SJCRH30 (cell line): ENCODE measurements at regions not wholly inside any gene's neighbourhood (a gene's known extent, or its start where the extent isn't known, plus 50 kb on each side); places are given as distances from the start of the nearest gene placed in this dataset.

Source experiments
- DNase-seq, 2 experiments: peaks; one replicate each; pipeline ENCODE4 v3.0.0-alpha.2; 2015 to 2020
- H3K27ac ChIP-seq: fragments of 250-450 bp; sonication (Bioruptor Pico); 2 replicates; pipeline ENCODE4 v1.5.1; 2020; ENCODE audit warnings: mild to moderate bottlenecking, moderate library complexity
- H3K27me3 ChIP-seq: fragments of 250-450 bp; sonication (Bioruptor Pico); 2 replicates; pipeline ENCODE4 v1.5.1; 2020; ENCODE audit warnings: mild to moderate bottlenecking, moderate library complexity
- H3K36me3 ChIP-seq: fragments of 250-450 bp; sonication (Bioruptor Pico); 2 replicates; pipeline ENCODE4 v1.5.1; 2020; ENCODE audit warnings: mild to moderate bottlenecking, moderate library complexity
- H3K4me1 ChIP-seq: fragments of 250-450 bp; sonication (Bioruptor Pico); 2 replicates; pipeline ENCODE4 v1.5.1; 2020; ENCODE audit warnings: mild to moderate bottlenecking, moderate library complexity
- H3K4me3 ChIP-seq: fragments of 250-450 bp; sonication (Bioruptor Pico); 2 replicates; pipeline ENCODE4 v1.5.1; 2020; ENCODE audit warnings: mild to moderate bottlenecking, moderate library complexity
- H3K9me3 ChIP-seq: fragments of 250-450 bp; sonication (Bioruptor Pico); replicated peaks from 2 replicates; pipeline ENCODE4 v1.5.1; 2020; ENCODE audit warnings: mild to moderate bottlenecking, moderate library complexity

- DNase-seq = no peak
- Histone ChIP-seq H3K27ac (no peak overlapping the region), H3K27me3 (no peaks in the 10 kb centered on the region), H3K4me1 (no peaks in the 10 kb centered on the region), H3K4me3 (no peak overlapping the region), H3K9me3 (no peaks in the 10 kb centered on the region), H3K36me3 (no peaks in the 10 kb centered on the region)
These were observed 816.3 kb upstream of the HS6ST1 start for GRCh38 chr2:129135017-129135416.

- Histone ChIP-seq H3K9me3 (no peaks in the 10 kb centered on the region), H3K36me3 (no peaks in the 10 kb centered on the region), H3K4me3 (no peak overlapping the region), H3K4me1 (no peaks in the 10 kb centered on the region), H3K27ac (no peak overlapping the region), H3K27me3 (no peaks in the 10 kb centered on the region)
- no peak for DNase-seq
These were observed 820.7 kb upstream of the HS6ST1 start for GRCh38 chr2:129139380-129139779.

- no peaks in the 10 kb centered on the region for H3K4me1 ChIP-seq
- H3K4me3 ChIP-seq = no peak overlapping the region
- H3K36me3 ChIP-seq = no peaks in the 10 kb centered on the region
- no peak overlapping the region for H3K27ac ChIP-seq
- no peaks in the 10 kb centered on the region for H3K9me3 ChIP-seq
- DNase-seq = no peak
- no peaks in the 10 kb centered on the region for H3K27me3 ChIP-seq
These were observed 823.8 kb upstream of the HS6ST1 start for GRCh38 chr2:129142465-129142864.

- Histone ChIP-seq H3K27ac (no peak overlapping the region), H3K4me3 (no peak overlapping the region), H3K9me3 (0 out of 2 replicates have a peak, but pooled peaks cover 2% of the 10 kb centered on the region), H3K4me1 (no peaks in the 10 kb centered on the region), H3K36me3 (no peaks in the 10 kb centered on the region), H3K27me3 (no peaks in the 10 kb centered on the region)
- no peak for DNase-seq
These were observed 825.6 kb upstream of the HS6ST1 start for GRCh38 chr2:129144082-129144791.

- H3K9me3 ChIP-seq = 0 out of 2 replicates have a peak, but pooled peaks cover 2% of the 10 kb centered on the region
- no peak overlapping the region for H3K27ac ChIP-seq
- no peaks in the 10 kb centered on the region for H3K4me1 ChIP-seq
- H3K27me3 ChIP-seq = no peaks in the 10 kb centered on the region; the same call in 1 of the 2 replicates
- no peaks in the 10 kb centered on the region for H3K36me3 ChIP-seq
- no peak for DNase-seq
- no peak overlapping the region for H3K4me3 ChIP-seq
These were observed 827.0 kb upstream of the RAB6C start for GRCh38 chr2:129152514-129152913.

GRCh38 chr2:129160879-129161278 lies 818.6 kb upstream of the RAB6C start:
- Histone ChIP-seq H3K36me3 (no peaks in the 10 kb centered on the region), H3K4me3 (no peak overlapping the region), H3K4me1 (no peaks in the 10 kb centered on the region), H3K9me3 (no peaks in the 10 kb centered on the region), H3K27ac (no peak overlapping the region), H3K27me3 (no peaks in the 10 kb centered on the region; the same call in 1 of the 2 replicates)
- no peak for DNase-seq

GRCh38 chr2:129164220-129164949 lies 815.1 kb upstream of the RAB6C start:
- no peaks in the 10 kb centered on the region for H3K4me1 ChIP-seq
- H3K9me3 ChIP-seq = no peaks in the 10 kb centered on the region
- no peak overlapping the region for H3K27ac ChIP-seq
- DNase-seq = no peak
- no peak overlapping the region for H3K4me3 ChIP-seq
- no peaks in the 10 kb centered on the region for H3K27me3 ChIP-seq
- no peaks in the 10 kb centered on the region for H3K36me3 ChIP-seq

- Histone ChIP-seq H3K27ac (no peak overlapping the region), H3K27me3 (no peaks in the 10 kb centered on the region)
- DNase-seq = no peak
These were observed 814.5 kb upstream of the RAB6C start for GRCh38 chr2:129165006-129165405.

GRCh38 chr2:129167456-129167855 lies 812.0 kb upstream of the RAB6C start:
- H3K4me1 ChIP-seq = no peaks in the 10 kb centered on the region
- H3K27me3 ChIP-seq = no peaks in the 10 kb centered on the region
- H3K27ac ChIP-seq = no peak overlapping the region
- no peaks in the 10 kb centered on the region for H3K36me3 ChIP-seq
- no peak for DNase-seq
- no peaks in the 10 kb centered on the region for H3K9me3 ChIP-seq
- no peak overlapping the region for H3K4me3 ChIP-seq

More at GRCh38 chr2:129165006-129165405, 814.5 kb upstream of the RAB6C start:
- no peaks in the 10 kb centered on the region for H3K4me1 ChIP-seq
- no peaks in the 10 kb centered on the region for H3K9me3 ChIP-seq
- no peak overlapping the region for H3K4me3 ChIP-seq
- no peaks in the 10 kb centered on the region for H3K36me3 ChIP-seq

GRCh38 chr2:129170570-129170969 lies 808.9 kb upstream of the RAB6C start:
- no peak overlapping the region for H3K4me3 ChIP-seq
- H3K4me1 ChIP-seq = no peaks in the 10 kb centered on the region
- no peaks in the 10 kb centered on the region for H3K27me3 ChIP-seq
- no peaks in the 10 kb centered on the region for H3K36me3 ChIP-seq
- no peak for DNase-seq
- H3K27ac ChIP-seq = no peak overlapping the region
- no peaks in the 10 kb centered on the region for H3K9me3 ChIP-seq

GRCh38 chr2:129174143-129174542 lies 805.3 kb upstream of the RAB6C start:
- Histone ChIP-seq H3K4me3 (no peak overlapping the region), H3K36me3 (no peaks in the 10 kb centered on the region), H3K27ac (no peak overlapping the region), H3K27me3 (no peaks in the 10 kb centered on the region), H3K4me1 (no peaks in the 10 kb centered on the region), H3K9me3 (no peaks in the 10 kb centered on the region)
- DNase-seq = no peak

GRCh38 chr2:129175051-129175450 lies 804.4 kb upstream of the RAB6C start:
- H3K4me1 ChIP-seq = no peaks in the 10 kb centered on the region
- no peak overlapping the region for H3K27ac ChIP-seq
- no peak for DNase-seq
- H3K4me3 ChIP-seq = no peak overlapping the region
- H3K36me3 ChIP-seq = no peaks in the 10 kb centered on the region
- no peaks in the 10 kb centered on the region for H3K9me3 ChIP-seq
- H3K27me3 ChIP-seq = no peaks in the 10 kb centered on the region

- Histone ChIP-seq H3K27ac (no peak overlapping the region), H3K4me3 (no peak overlapping the region), H3K9me3 (no peaks in the 10 kb centered on the region), H3K36me3 (no peaks in the 10 kb centered on the region), H3K4me1 (no peaks in the 10 kb centered on the region), H3K27me3 (no peaks in the 10 kb centered on the region)
- DNase-seq = no peak
These were observed 803.1 kb upstream of the RAB6C start for GRCh38 chr2:129176375-129176774.

- Histone ChIP-seq H3K36me3 (no peaks in the 10 kb centered on the region), H3K4me1 (no peaks in the 10 kb centered on the region), H3K27ac (no peak overlapping the region), H3K27me3 (no peaks in the 10 kb centered on the region), H3K9me3 (no peaks in the 10 kb centered on the region), H3K4me3 (no peak overlapping the region)
- no peak for DNase-seq
These were observed 801.1 kb upstream of the RAB6C start for GRCh38 chr2:129178356-129178755.

- Histone ChIP-seq H3K27ac (no peak overlapping the region), H3K27me3 (no peaks in the 10 kb centered on the region)
- no peak for DNase-seq
These were observed 800.3 kb upstream of the RAB6C start for GRCh38 chr2:129179199-129179598.

More at GRCh38 chr2:129179199-129179598, 800.3 kb upstream of the RAB6C start:
- Histone ChIP-seq H3K9me3 (no peaks in the 10 kb centered on the region), H3K36me3 (no peaks in the 10 kb centered on the region), H3K4me3 (no peak overlapping the region), H3K4me1 (no peaks in the 10 kb centered on the region)
